DND-41 (cell line): ENCODE measurements at regions not wholly inside any gene's neighbourhood (a gene's known extent, or its start where the extent isn't known, plus 50 kb on each side); places are given as distances from the start of the nearest gene placed in this dataset.
"Not testable (repeated sequence)": the region's sequence is repeated elsewhere in the genome, so short reads cannot be mapped to it uniquely, and the experiment has no call there.

Experiments used
- ATAC-seq: fragments of 200-7000 bp; cut with Tn5 transposase; 3 replicates; pipeline ENCODE4 v1.9.1; 2021; ENCODE audit warnings: low read depth; ENCODE audit not compliant: insufficient read depth
- DNase-seq: peaks from one replicate; pipeline ENCODE4 v3.0.0-alpha.2; 2020
- H2AFZ ChIP-seq: 2 replicates; pipeline ENCODE4 v1.6.0; 2012; ENCODE audit warnings: low read depth, low read length
- H3K27ac ChIP-seq: 2 replicates; pipeline ENCODE4 v1.5.1; 2012; ENCODE audit warnings: low read length, inconsistent platforms
- H3K27me3 ChIP-seq: fragments of 200-600 bp; sonication (generic); 2 replicates; pipeline ENCODE4 v1.6.0; 2012; ENCODE audit warnings: low read length, mild to moderate bottlenecking, inconsistent platforms; ENCODE audit not compliant: insufficient read depth, poor library complexity
- H3K36me3 ChIP-seq: 2 replicates; pipeline ENCODE4 v1.5.1; 2012; ENCODE audit warnings: low read length, inconsistent platforms; ENCODE audit not compliant: insufficient read depth
- H3K4me1 ChIP-seq: 2 replicates; pipeline ENCODE4 v1.5.1; 2012; ENCODE audit warnings: mild to moderate bottlenecking, low read length; ENCODE audit not compliant: insufficient read depth
- H3K4me2 ChIP-seq: 2 replicates; pipeline ENCODE4 v1.6.0; 2012; ENCODE audit warnings: mild to moderate bottlenecking, moderate library complexity, low read length, inconsistent platforms; ENCODE audit not compliant: insufficient read depth
- H3K4me3 ChIP-seq, 2 experiments: fragments of 200-600 bp in 1 of 2; shearing (Covaris generic) in 1 of 2; 2 replicates each; pipeline ENCODE4 v1.5.1; 2012 to 2016; ENCODE audit warnings: inconsistent platforms in 2 of 2, low read length in 2 of 2, mild to moderate bottlenecking in 2 of 2, low read depth in 1 of 2, moderate library complexity in 1 of 2
- H3K79me2 ChIP-seq: 2 replicates; pipeline ENCODE4 v1.6.0; 2012; ENCODE audit warnings: low read length, inconsistent platforms; ENCODE audit not compliant: insufficient read depth
- H3K9ac ChIP-seq: 2 replicates; pipeline ENCODE4 v1.6.0; 2012; ENCODE audit warnings: low read depth, mild to moderate bottlenecking, inconsistent platforms, low read length, moderate library complexity
- H3K9me3 ChIP-seq: 2 replicates; pipeline ENCODE4 v1.5.1; 2012; ENCODE audit warnings: low read length, moderate library complexity, mild to moderate bottlenecking, inconsistent platforms; ENCODE audit not compliant: insufficient read depth, severe bottlenecking
- H4K20me1 ChIP-seq: 2 replicates; pipeline ENCODE4 v1.6.0; 2012; ENCODE audit warnings: low read length; ENCODE audit not compliant: insufficient read depth
- EZH2 ChIP-seq: IDR thresholded peaks from 3 replicates; pipeline ENCODE4 v1.6.1; 2012; ENCODE audit warnings: borderline replicate concordance, low read depth, mild to moderate bottlenecking, moderate library complexity, low read length, inconsistent platforms; ENCODE audit not compliant: severe bottlenecking
- TF ChIP-seq, protein P1 (sequence below): IDR thresholded peaks from 2 replicates; pipeline ENCODE4 v1.5.1; 2012; ENCODE audit warnings: borderline replicate concordance, low read length, moderate library complexity, mild to moderate bottlenecking; ENCODE audit not compliant: poor library complexity, severe bottlenecking; ENCODE audit errors: extremely low read depth

DNA sequence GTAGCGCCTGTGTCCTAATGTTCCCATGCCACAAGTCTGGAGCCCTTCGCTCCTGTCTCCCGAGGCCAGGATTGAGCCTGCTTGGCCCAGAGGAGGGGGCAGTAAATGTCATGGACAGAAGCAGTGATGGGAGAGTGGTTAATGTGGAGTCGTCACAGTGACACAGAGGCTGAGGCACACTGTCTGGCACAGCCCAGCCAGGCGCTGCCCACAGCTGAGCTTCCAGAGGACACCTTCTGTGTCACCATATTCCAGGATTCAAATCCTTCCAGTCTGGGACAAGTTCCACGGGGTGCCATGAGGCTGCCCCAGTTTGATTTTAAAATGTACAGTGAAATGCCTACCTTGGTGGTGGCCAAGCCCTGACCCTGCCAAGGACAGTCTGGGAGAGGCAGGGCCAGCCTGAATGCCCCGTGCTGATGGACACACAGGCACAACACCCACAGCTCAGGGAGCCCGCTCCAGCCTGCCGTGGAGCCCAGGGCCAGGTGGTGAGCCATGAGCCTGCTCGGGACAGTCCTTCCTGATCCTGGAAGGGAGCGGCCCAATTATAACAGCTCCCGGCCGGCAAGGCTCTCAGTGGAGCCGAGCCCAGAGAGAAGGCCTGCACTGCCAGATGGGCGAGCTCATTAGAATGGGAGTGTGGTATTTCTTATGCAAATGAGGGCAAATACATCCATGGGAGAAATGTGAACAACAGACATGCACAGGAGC, 99.1 kb upstream of the RUFY1 start:
- Histone ChIP-seq H3K27ac (no peak overlapping the region), H3K79me2 (no peaks in the 10 kb centered on the region), H3K27me3 (no peaks in the 10 kb centered on the region), H4K20me1 (no peaks in the 10 kb centered on the region), H3K9ac (no peak overlapping the region), H3K4me1 (no peaks in the 10 kb centered on the region), H3K9me3 (peaks cover 9% of the 10 kb centered on the region), H3K36me3 (no peaks in the 10 kb centered on the region), H3K4me3 (no peak overlapping the region), H2AFZ (no peak overlapping the region), H3K4me2 (no peak overlapping the region)
- no peak for TF ChIP-seq EZH2
- TF ChIP-seq, protein P1, sequence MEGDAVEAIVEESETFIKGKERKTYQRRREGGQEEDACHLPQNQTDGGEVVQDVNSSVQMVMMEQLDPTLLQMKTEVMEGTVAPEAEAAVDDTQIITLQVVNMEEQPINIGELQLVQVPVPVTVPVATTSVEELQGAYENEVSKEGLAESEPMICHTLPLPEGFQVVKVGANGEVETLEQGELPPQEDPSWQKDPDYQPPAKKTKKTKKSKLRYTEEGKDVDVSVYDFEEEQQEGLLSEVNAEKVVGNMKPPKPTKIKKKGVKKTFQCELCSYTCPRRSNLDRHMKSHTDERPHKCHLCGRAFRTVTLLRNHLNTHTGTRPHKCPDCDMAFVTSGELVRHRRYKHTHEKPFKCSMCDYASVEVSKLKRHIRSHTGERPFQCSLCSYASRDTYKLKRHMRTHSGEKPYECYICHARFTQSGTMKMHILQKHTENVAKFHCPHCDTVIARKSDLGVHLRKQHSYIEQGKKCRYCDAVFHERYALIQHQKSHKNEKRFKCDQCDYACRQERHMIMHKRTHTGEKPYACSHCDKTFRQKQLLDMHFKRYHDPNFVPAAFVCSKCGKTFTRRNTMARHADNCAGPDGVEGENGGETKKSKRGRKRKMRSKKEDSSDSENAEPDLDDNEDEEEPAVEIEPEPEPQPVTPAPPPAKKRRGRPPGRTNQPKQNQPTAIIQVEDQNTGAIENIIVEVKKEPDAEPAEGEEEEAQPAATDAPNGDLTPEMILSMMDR = no peak
- ATAC-seq (no peak), DNase-seq (no peak)

- not testable (repeated sequence) for H3K4me1 ChIP-seq, H3K9ac ChIP-seq, H3K27ac ChIP-seq, H3K36me3 ChIP-seq, H3K4me3 ChIP-seq, H3K4me2 ChIP-seq, H3K79me2 ChIP-seq, ATAC-seq, DNase-seq, H3K27me3 ChIP-seq, H2AFZ ChIP-seq, H3K9me3 ChIP-seq, H4K20me1 ChIP-seq
Observed at GRCh38 chr5:179449950-179450349, 100.4 kb upstream of the RUFY1 start.

- H3K4me3 ChIP-seq, H4K20me1 ChIP-seq, H3K27me3 ChIP-seq, H3K9ac ChIP-seq, H3K9me3 ChIP-seq, H3K4me2 ChIP-seq, H3K79me2 ChIP-seq, H2AFZ ChIP-seq, H3K36me3 ChIP-seq, H3K4me1 ChIP-seq, ATAC-seq, DNase-seq, H3K27ac ChIP-seq: not testable (repeated sequence)
Observed at GRCh38 chr5:179448282-179448681, 102.1 kb upstream of the RUFY1 start.

- not testable (repeated sequence) for H3K4me1 ChIP-seq, H3K27ac ChIP-seq, H3K27me3 ChIP-seq, H3K79me2 ChIP-seq, H4K20me1 ChIP-seq, H3K9ac ChIP-seq, H3K36me3 ChIP-seq, ATAC-seq, DNase-seq, H3K9me3 ChIP-seq, H2AFZ ChIP-seq, H3K4me2 ChIP-seq, H3K4me3 ChIP-seq
Observed at GRCh38 chr5:179442289-179442688, 97.0 kb upstream of the ADAMTS2 start.

DNA sequence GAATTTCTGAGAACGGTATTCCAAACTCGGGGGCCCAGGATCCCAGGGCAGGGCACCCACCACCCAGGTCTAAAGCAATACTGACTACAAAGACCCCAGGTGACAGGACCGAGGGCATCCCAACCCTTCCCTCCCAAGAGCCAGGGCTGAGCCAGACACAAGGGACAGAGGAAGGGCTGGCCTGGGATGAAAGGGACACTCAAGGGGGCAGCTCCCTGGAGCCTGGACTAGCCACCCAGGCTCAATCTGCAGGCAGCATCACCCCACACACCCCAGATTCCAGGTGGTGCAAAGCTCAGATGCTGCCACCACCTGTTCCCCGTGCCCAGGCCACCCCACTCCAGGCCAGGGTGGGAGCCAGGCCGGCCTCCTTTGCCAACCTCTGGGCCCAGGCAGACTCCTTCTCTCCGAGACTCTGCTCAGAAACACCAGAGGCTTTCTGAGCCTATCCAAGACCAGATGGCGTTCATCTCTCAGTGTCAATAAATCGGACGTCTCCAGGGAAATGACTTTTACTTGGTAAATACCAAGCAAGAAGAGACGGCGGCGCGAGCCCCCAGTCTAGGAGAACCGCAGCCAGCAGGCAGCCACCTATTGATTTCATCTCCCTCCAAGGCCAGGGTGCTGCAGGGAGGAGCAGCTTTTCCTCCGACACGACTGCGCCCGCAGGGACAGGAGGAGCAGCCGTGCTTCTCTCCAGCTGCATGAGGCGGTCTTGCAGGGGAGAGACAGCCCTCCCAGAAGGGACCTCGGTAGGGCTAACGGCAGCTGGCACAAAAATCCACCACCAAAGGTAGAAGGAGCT, 94.1 kb upstream of the ADAMTS2 start:
- TF ChIP-seq, protein P1 = no peak
- TF ChIP-seq EZH2 = no peak
- Histone ChIP-seq H3K36me3 (no peaks in the 10 kb centered on the region), H4K20me1 (no peaks in the 10 kb centered on the region), H3K79me2 (no peaks in the 10 kb centered on the region), H3K4me1 (no peaks in the 10 kb centered on the region), H3K27me3 (no peaks in the 10 kb centered on the region), H3K9ac (no peak overlapping the region), H2AFZ (no peak overlapping the region), H3K9me3 (no peaks in the 10 kb centered on the region), H3K4me3 (no peak overlapping the region), H3K27ac (no peak overlapping the region), H3K4me2 (no peak overlapping the region)
- ATAC-seq = no peak
- DNase-seq = no peak
